GM23248 (cell line): ENCODE measurements at regions not wholly inside any gene's neighbourhood (a gene's known extent, or its start where the extent isn't known, plus 50 kb on each side); places are given as distances from the start of the nearest gene placed in this dataset.

Experiments used
- DNase-seq: peaks from one replicate; pipeline ENCODE4 v3.0.0-alpha.2; 2015
- H2AFZ ChIP-seq: fragments of 200-600 bp; sonication (generic); 2 replicates; pipeline ENCODE4 v1.6.1; 2016; ENCODE audit warnings: antibody characterized with exemption
- H3F3A ChIP-seq: fragments of 200-600 bp; sonication (generic); 2 replicates; pipeline ENCODE4 v1.6.1; 2016; ENCODE audit warnings: mild to moderate bottlenecking, antibody characterized with exemption, mixed run types; ENCODE audit not compliant: insufficient read depth
- H3K27ac ChIP-seq: fragments of 200-600 bp; sonication (generic); 2 replicates; pipeline ENCODE4 v1.5.1; 2016; ENCODE audit warnings: mild to moderate bottlenecking
- H3K27me3 ChIP-seq: fragments of 200-600 bp; sonication (generic); replicated peaks from 2 replicates; pipeline ENCODE4 v1.6.1; 2016; ENCODE audit warnings: mild to moderate bottlenecking; ENCODE audit not compliant: insufficient read depth
- H3K36me3 ChIP-seq: fragments of 200-600 bp; sonication (generic); 2 replicates; pipeline ENCODE4 v1.6.1; 2016; ENCODE audit warnings: low read depth, mild to moderate bottlenecking
- H3K4me1 ChIP-seq: fragments of 200-600 bp; sonication (generic); 2 replicates; pipeline ENCODE4 v1.6.1; 2016; ENCODE audit warnings: mild to moderate bottlenecking; ENCODE audit not compliant: insufficient read depth
- H3K4me2 ChIP-seq: fragments of 200-600 bp; sonication (generic); one replicate; pipeline ENCODE4 v1.6.1; 2016; ENCODE audit warnings: mild to moderate bottlenecking; ENCODE audit not compliant: unreplicated experiment
- H3K4me3 ChIP-seq: fragments of 200-600 bp; sonication (generic); 2 replicates; pipeline ENCODE4 v1.5.1; 2016; ENCODE audit warnings: mild to moderate bottlenecking
- H3K79me2 ChIP-seq: fragments of 200-600 bp; sonication (generic); 2 replicates; pipeline ENCODE4 v1.6.1; 2016; ENCODE audit warnings: mild to moderate bottlenecking; ENCODE audit not compliant: insufficient read depth
- H3K9ac ChIP-seq: fragments of 200-600 bp; sonication (generic); 2 replicates; pipeline ENCODE4 v1.6.1; 2016; ENCODE audit warnings: mild to moderate bottlenecking
- H3K9me2 ChIP-seq: fragments of 200-600 bp; sonication (generic); 2 replicates; pipeline ENCODE4 v1.6.1; 2016; ENCODE audit warnings: mixed run types, mild to moderate bottlenecking, moderate library complexity; ENCODE audit not compliant: insufficient read depth
- H3K9me3 ChIP-seq: fragments of 200-600 bp; sonication (generic); one replicate; pipeline ENCODE4 v1.6.1; 2017; ENCODE audit warnings: low read depth
- H4K20me1 ChIP-seq: fragments of 200-600 bp; sonication (generic); 2 replicates; pipeline ENCODE4 v1.6.0; 2016; ENCODE audit not compliant: insufficient read depth
- EZH2 ChIP-seq: fragments of 200-600 bp; sonication (generic); IDR thresholded peaks from 2 replicates; pipeline ENCODE4 v1.6.1; 2018; ENCODE audit warnings: antibody characterized with exemption, mild to moderate bottlenecking; ENCODE audit not compliant: insufficient read depth, poor library complexity, severe bottlenecking
- EZH2phosphoT487 ChIP-seq: fragments of 200-600 bp; sonication (generic); IDR thresholded peaks from 2 replicates; pipeline ENCODE4 v1.6.1; 2018; ENCODE audit warnings: antibody characterized with exemption, moderate library complexity, mild to moderate bottlenecking, low read depth; ENCODE audit not compliant: insufficient read depth
- WGBS, 2 experiments: methylation state at CpG; one replicate each; pipeline ENCODE4 v1.1.6; 2015 to 2017; ENCODE audit warnings: low lambda C conversion rate in 2 of 2, low coverage in 1 of 2; ENCODE audit errors: missing lambda C conversion rate in 2 of 2; 5-methylcytosine and 5-hydroxymethylcytosine counted together
- in situ Hi-C: fragments of 300-500 bp; cut with MboI; formaldehyde crosslinking; loops from 2 replicates; pipeline ENCODE4 v1.15.0; 2020

DNA sequence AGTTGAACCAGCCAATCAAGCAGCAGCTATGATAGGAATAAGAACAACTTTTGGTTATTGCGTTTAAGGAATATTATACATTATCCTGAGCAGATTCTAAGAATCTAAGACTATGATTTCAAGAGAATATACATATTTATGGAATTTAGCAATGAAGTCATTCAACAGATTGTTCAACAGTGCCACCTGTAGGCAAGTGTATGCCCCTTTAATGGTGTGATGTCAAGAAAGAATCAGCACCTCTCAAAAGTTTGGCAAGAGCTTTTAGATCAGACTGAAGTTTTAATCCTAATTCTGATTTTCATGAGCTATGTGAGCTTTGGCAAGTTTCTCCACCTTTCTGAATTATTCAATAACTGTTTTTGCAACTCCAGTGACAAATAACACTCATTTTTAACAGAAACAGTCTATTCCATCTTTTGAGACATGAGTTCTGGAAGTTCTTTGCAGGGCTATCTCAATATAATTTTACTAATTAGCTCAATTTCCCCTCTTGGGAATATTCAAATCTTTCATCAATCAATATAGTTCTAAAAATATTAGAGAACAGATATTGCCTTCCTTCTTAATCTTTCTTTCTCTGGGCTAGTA, 474.3 kb upstream of the TOM1L1 start:
- in situ Hi-C loops = loop anchor here (25.0 kb wide), 1 partner anchor 111 kb away; no protein-coding TSS in a partner anchor
- H3K36me3 ChIP-seq = no peaks in the 10 kb centered on the region

DNA sequence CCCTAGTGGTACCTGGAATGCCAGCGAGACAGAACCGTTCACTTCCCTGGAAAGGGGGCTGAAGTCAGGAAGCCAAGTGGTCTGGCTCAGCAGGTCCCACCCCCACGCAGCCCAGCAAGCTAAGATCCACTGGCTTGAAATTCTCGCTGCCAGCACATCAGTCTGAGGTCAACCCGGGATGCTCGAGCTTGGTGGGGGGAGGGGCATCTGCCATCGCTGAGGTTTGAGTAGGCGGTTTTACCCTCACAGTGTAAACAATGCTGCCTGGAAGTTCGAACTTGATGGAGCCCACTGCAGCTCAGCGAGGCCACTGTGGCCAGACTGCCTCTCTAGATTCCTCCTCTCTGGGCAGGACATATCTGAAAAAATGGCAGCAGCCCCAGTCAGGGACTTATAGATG, 464.7 kb upstream of the TOM1L1 start:
- H2AFZ ChIP-seq = no peak overlapping the region
- H3K79me2 ChIP-seq = no peaks in the 10 kb centered on the region
- no peaks in the 10 kb centered on the region for H4K20me1 ChIP-seq
- 30 to 32% methylated on average over 10 of the region's 10 CpGs for WGBS, 2 experiments
- no peak for TF ChIP-seq EZH2phosphoT487
- TF ChIP-seq EZH2 = no peak
- H3K4me3 ChIP-seq = no peak overlapping the region
- no peaks in the 10 kb centered on the region for H3K36me3 ChIP-seq
- no peaks in the 10 kb centered on the region for H3F3A ChIP-seq
- no peaks in the 10 kb centered on the region for H3K9me3 ChIP-seq
- no peaks in the 10 kb centered on the region for H3K4me1 ChIP-seq
- H3K27ac ChIP-seq = no peak overlapping the region
- in situ Hi-C loops = loop anchor here (25.0 kb wide), 1 partner anchor 101 kb away; no protein-coding TSS in a partner anchor
- no peaks in the 10 kb centered on the region for H3K27me3 ChIP-seq
- H3K9me2 ChIP-seq = no peaks in the 10 kb centered on the region
- no peak overlapping the region for H3K9ac ChIP-seq
- H3K4me2 ChIP-seq = no peak overlapping the region
- no peak for DNase-seq

More for the DNA sequence above, 474.3 kb upstream of the TOM1L1 start:
- no peak overlapping the region for H2AFZ ChIP-seq
- TF ChIP-seq EZH2phosphoT487 = no peak
- no peaks in the 10 kb centered on the region for H3K27me3 ChIP-seq
- peak; percentile 1 for DNase-seq
- no peak overlapping the region for H3K4me3 ChIP-seq
- H3K9me2 ChIP-seq = no peaks in the 10 kb centered on the region
- no peak overlapping the region for H3K4me2 ChIP-seq
- H3K79me2 ChIP-seq = no peaks in the 10 kb centered on the region
- H3K9ac ChIP-seq = no peak overlapping the region
- no peaks in the 10 kb centered on the region for H3K4me1 ChIP-seq
- 0 to 9% methylated on average over 1 of the region's 1 CpG for WGBS, 2 experiments
- no peaks in the 10 kb centered on the region for H3K9me3 ChIP-seq
- H3F3A ChIP-seq = no peaks in the 10 kb centered on the region
- no peaks in the 10 kb centered on the region for H4K20me1 ChIP-seq
- H3K27ac ChIP-seq = no peak overlapping the region

DNA sequence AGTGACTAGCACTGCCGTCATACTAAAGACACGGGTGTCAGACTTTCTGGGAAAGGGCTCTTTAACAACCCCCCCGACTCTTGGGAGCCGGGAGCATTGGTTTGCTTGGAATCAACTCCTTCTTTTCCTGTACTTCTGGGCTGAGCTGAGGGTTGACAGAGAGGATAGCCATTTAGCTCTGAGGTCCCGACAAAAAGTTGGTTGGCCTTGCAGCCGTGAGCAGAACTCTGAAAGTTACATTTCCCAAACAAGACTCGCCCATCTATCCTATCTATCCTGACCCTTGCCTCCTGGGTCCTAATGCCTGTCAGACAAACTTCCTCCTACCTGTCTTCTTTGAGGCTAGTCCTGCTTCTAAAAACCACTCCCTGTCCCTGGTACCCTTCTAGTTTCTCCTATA, 460.8 kb upstream of the TOM1L1 start:
- DNase-seq = no peak
- no peaks in the 10 kb centered on the region for H4K20me1 ChIP-seq
- TF ChIP-seq EZH2phosphoT487 (no peak), EZH2 (no peak)
- H3K27me3 ChIP-seq = no peaks in the 10 kb centered on the region
- no peak overlapping the region for H3K27ac ChIP-seq
- no peak overlapping the region for H3K4me2 ChIP-seq
- H3K9ac ChIP-seq = no peak overlapping the region
- no peaks in the 10 kb centered on the region for H3K36me3 ChIP-seq
- no peak overlapping the region for H3K4me3 ChIP-seq
- in situ Hi-C loops = loop anchor here (25.0 kb wide), 1 partner anchor 97 kb away; no protein-coding TSS in a partner anchor
- H3K4me1 ChIP-seq = no peaks in the 10 kb centered on the region
- no peaks in the 10 kb centered on the region for H3K9me2 ChIP-seq
- H3K79me2 ChIP-seq = no peaks in the 10 kb centered on the region
- H3F3A ChIP-seq = no peaks in the 10 kb centered on the region
- H3K9me3 ChIP-seq = no peaks in the 10 kb centered on the region
- H2AFZ ChIP-seq = no peak overlapping the region
- WGBS, 2 experiments = 23 to 27% methylated on average over 7 of the region's 7 CpGs

DNA sequence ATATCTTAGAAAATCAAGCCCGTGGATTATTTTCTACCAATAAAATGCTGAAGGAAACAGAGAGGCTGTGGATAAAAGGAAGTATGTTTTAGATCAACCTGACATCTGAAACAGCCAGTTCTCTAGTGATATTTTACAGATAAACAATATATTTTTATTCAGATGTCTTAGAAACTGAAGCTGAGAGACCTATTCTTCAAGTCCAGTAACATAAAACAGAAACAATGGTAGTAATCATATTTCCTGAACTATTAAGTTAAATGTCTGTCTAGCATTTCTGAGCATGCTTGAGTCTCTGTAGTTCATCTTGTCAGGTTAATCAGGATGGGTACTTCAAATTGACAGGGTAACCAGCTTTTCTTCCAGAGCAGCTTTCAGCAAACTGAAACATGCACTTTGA, 449.6 kb upstream of the TOM1L1 start:
- DNase-seq = no peak
- no peak overlapping the region for H2AFZ ChIP-seq
- no peaks in the 10 kb centered on the region for H3K4me1 ChIP-seq
- no peaks in the 10 kb centered on the region for H3F3A ChIP-seq
- H3K36me3 ChIP-seq = no peaks in the 10 kb centered on the region
- H3K79me2 ChIP-seq = no peaks in the 10 kb centered on the region
- no peak overlapping the region for H3K4me2 ChIP-seq
- H4K20me1 ChIP-seq = no peaks in the 10 kb centered on the region
- H3K9ac ChIP-seq = no peak overlapping the region
- in situ Hi-C loops = no loop called here
- 2 to 6% methylated on average over 1 of the region's 1 CpG for WGBS, 2 experiments
- no peaks in the 10 kb centered on the region for H3K9me2 ChIP-seq
- H3K27ac ChIP-seq = no peak overlapping the region
- TF ChIP-seq EZH2phosphoT487 (no peak), EZH2 (no peak)
- no peaks in the 10 kb centered on the region for H3K27me3 ChIP-seq
- H3K9me3 ChIP-seq = peaks cover 6% of the 10 kb centered on the region
- H3K4me3 ChIP-seq = no peak overlapping the region
